GM12878 (cell line): ENCODE measurements at regions not wholly inside any gene's neighbourhood (a gene's known extent, or its start where the extent isn't known, plus 50 kb on each side); places are given as distances from the start of the nearest gene placed in this dataset.

Experiments
- ATAC-seq: fragments of 200-7000 bp; cut with Tn5 transposase; 3 replicates; pipeline ENCODE4 v1.9.1; 2020; ENCODE audit warnings: mild to moderate bottlenecking, moderate library complexity
- BruUV-seq: library from RNA; stranded (reverse); fragments of 400-500 nt; replicated peaks from 2 replicates; lab custom pipeline; 2021; lab: Mats Ljungman, UMichigan
- CTCF ChIA-PET: fragments of 300-600 bp; sonication (Branson Sonifier 250); formaldehyde crosslinking; extraction: SDS; loops from one replicate; lab custom pipeline; 2021; ENCODE audit warnings: inconsistent platforms; lab: Yijun Ruan, JAX
- POLR2A ChIA-PET: fragments of 350-600 bp; formaldehyde crosslinking; extraction: SDS; loops from one replicate; lab custom pipeline; 2021; ENCODE audit warnings: inconsistent platforms; lab: Charles Lee
- RAD21 ChIA-PET: fragments of 300-600 bp; sonication (Branson Sonifier 250); formaldehyde crosslinking; loops from one replicate; lab custom pipeline; 2023; ENCODE audit warnings: antibody characterized with exemption; ENCODE audit not compliant: unreplicated experiment; lab: Charles Lee
- SMC1A ChIA-PET: fragments of 300-600 bp; sonication (Branson Sonifier 250); formaldehyde crosslinking; loops from one replicate; lab custom pipeline; 2023; ENCODE audit not compliant: unreplicated experiment, uncharacterized antibody; lab: Charles Lee
- DNase-seq: peaks from one replicate; pipeline ENCODE4 v3.0.0-alpha.2; 2011; ENCODE audit warnings: low read depth, low spot score
- FAIRE-seq: peaks from 3 replicates; lab custom pipeline; 2011; peaks lifted over from hg19 to GRCh38; lab: Jason Lieb, UNC
- H2AFZ ChIP-seq: 2 replicates; pipeline ENCODE4 v1.6.0; 2011; ENCODE audit warnings: low read depth, low read length, control low read depth; ENCODE audit not compliant: control insufficient read depth
- H3K27ac ChIP-seq: 2 replicates; pipeline ENCODE4 v1.5.1; 2011; ENCODE audit warnings: control low read depth; ENCODE audit not compliant: control insufficient read depth, insufficient read depth
- H3K27me3 ChIP-seq, 2 experiments: replicated peaks in 1 of 2; 2 replicates each; pipeline versions ENCODE4 v1.6.0 to v1.6.1; 2011; ENCODE audit warnings: low read length in 1 of 2; ENCODE audit not compliant: control insufficient read depth in 2 of 2, insufficient read depth in 2 of 2
- H3K36me3 ChIP-seq, 2 experiments: 2 replicates each; pipeline ENCODE4 v1.5.1; 2011; ENCODE audit warnings: low read length in 1 of 2; ENCODE audit not compliant: control insufficient read depth in 2 of 2, insufficient read depth in 2 of 2
- H3K4me1 ChIP-seq: 2 replicates; pipeline ENCODE4 v1.6.1; 2011; ENCODE audit warnings: mild to moderate bottlenecking, low read length, moderate library complexity, mixed read lengths; ENCODE audit not compliant: control insufficient read depth, insufficient read depth
- H3K4me2 ChIP-seq: 2 replicates; pipeline ENCODE4 v1.6.0; 2011; ENCODE audit warnings: control low read depth; ENCODE audit not compliant: control insufficient read depth, insufficient read depth
- H3K4me3 ChIP-seq: fragments of 200-600 bp; sonication (generic); 2 replicates; pipeline ENCODE4 v1.5.1; 2016
- H3K79me2 ChIP-seq: 2 replicates; pipeline ENCODE4 v1.6.0; 2011; ENCODE audit warnings: low read length; ENCODE audit not compliant: control insufficient read depth, insufficient read depth
- H3K9ac ChIP-seq: 2 replicates; pipeline ENCODE4 v1.8.0; 2011; ENCODE audit warnings: low read length, control low read depth, mixed read lengths; ENCODE audit not compliant: control insufficient read depth, insufficient read depth
- H3K9me3 ChIP-seq: replicated peaks from 3 replicates; pipeline ENCODE4 v1.5.1; 2011; ENCODE audit warnings: mild to moderate bottlenecking, low read length; ENCODE audit not compliant: control insufficient read depth, insufficient read depth
- H4K20me1 ChIP-seq: 2 replicates; pipeline ENCODE4 v1.6.0; 2011; ENCODE audit not compliant: control insufficient read depth, insufficient read depth
- CREB1 ChIP-seq: IDR thresholded peaks from 2 replicates; pipeline ENCODE4 v1.6.1; 2012; ENCODE audit warnings: low read depth, mild to moderate bottlenecking, inconsistent platforms
- E2F4 ChIP-seq: IDR thresholded peaks from 2 replicates; pipeline ENCODE4 v1.6.1; 2012; ENCODE audit warnings: low read depth, low read length, improper control_type of control experiment
- EZH2 ChIP-seq: IDR thresholded peaks from 2 replicates; pipeline ENCODE4 v1.6.1; 2012; ENCODE audit warnings: low read depth, mild to moderate bottlenecking, control low read depth, inconsistent platforms, low read length, borderline replicate concordance; ENCODE audit not compliant: control insufficient read depth
- HCFC1 ChIP-seq: fragments of 150-350 bp; IDR thresholded peaks from 2 replicates; pipeline ENCODE4 v1.6.1; 2014; ENCODE audit warnings: low read length
- IKZF1 ChIP-seq: fragments of 450-650 bp; conservative IDR thresholded peaks from 2 replicates; pipeline ENCODE4 v1.6.1; 2017; ENCODE audit warnings: antibody characterized with exemption, mild to moderate bottlenecking
- KDM1A ChIP-seq: fragments of 200-600 bp; sonication (generic); IDR thresholded peaks from 2 replicates; pipeline ENCODE4 v1.6.1; 2016; ENCODE audit warnings: borderline replicate concordance
- MTA2 ChIP-seq: fragments of 450-650 bp; IDR thresholded peaks from 2 replicates; pipeline ENCODE4 v1.6.1; 2016; ENCODE audit warnings: low read depth, mild to moderate bottlenecking, moderate library complexity
- NBN ChIP-seq: fragments of 450-650 bp; IDR thresholded peaks from 2 replicates; pipeline ENCODE4 v1.6.1; 2016
- PAX8 ChIP-seq: fragments of 450-650 bp; IDR thresholded peaks from 2 replicates; pipeline ENCODE4 v1.6.1; 2017; ENCODE audit warnings: mild to moderate bottlenecking, moderate library complexity
- RCOR1 ChIP-seq: conservative IDR thresholded peaks from 2 replicates; pipeline ENCODE4 v1.6.1; 2012; ENCODE audit warnings: low read depth, low read length, improper control_type of control experiment
- ZBED1 ChIP-seq: IDR thresholded peaks from 2 replicates; pipeline ENCODE4 v1.6.1; 2016; ENCODE audit warnings: borderline replicate concordance
- ZBTB11 ChIP-seq: fragments of 450-650 bp; formaldehyde crosslinking; IDR thresholded peaks from 2 replicates; pipeline ENCODE4 v1.5.0; 2022; ENCODE audit warnings: mild to moderate bottlenecking, missing genetic modification characterization
- WGBS: methylation state at CpG from one replicate; pipeline ENCODE4 v1.1.6; 2016; ENCODE audit warnings: low lambda C conversion rate; ENCODE audit not compliant: insufficient replicate concordance, insufficient coverage; ENCODE audit errors: missing lambda C conversion rate; 5-methylcytosine and 5-hydroxymethylcytosine counted together
- in situ Hi-C: fragments of 300-500 bp; cut with MboI; formaldehyde crosslinking; loops from 9 replicates; pipeline ENCODE4 v1.14.3; 2018; ENCODE audit warnings: mixed read lengths
- intact Hi-C: fragments of 100-400 bp; cut with micrococcal nuclease; formaldehyde crosslinking; loops from one replicate; pipeline ENCODE4 v1.14.2; 2022; ENCODE audit not compliant: unreplicated experiment
- TF ChIP-seq, protein P1 (sequence below): fragments of 450-650 bp; IDR thresholded peaks from 2 replicates; pipeline ENCODE4 v1.6.1; 2017; ENCODE audit warnings: mild to moderate bottlenecking, low read depth, inconsistent platforms; ENCODE audit not compliant: poor library complexity, severe bottlenecking

DNA sequence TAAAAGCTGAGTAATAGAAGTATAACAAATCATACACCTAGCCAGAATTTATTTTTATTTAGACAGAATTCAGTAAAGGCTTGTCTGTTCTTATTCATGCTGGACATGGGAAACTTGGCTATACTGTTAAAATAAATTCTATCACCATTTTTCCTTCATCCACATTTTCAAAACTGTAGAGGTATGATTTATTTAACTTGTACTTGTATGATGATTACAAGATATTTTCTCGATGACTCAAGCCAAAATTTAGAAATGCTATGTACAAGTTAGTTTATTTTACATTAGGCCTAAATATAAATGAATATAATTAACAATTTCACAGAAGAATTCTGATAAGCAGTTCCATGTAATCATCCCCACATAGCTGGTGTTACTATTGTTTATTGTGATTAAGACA is 194.8 kb upstream of the DOK6 start:
- no TSS peak for BruUV-seq
- Histone ChIP-seq H3K9ac (no peak overlapping the region), H3K27me3 (no peaks in the 10 kb centered on the region), H3K4me3 (no peak overlapping the region), H3K27ac (no peak overlapping the region), H3K4me1 (no peaks in the 10 kb centered on the region), H3K9me3 (no peaks in the 10 kb centered on the region), H4K20me1 (no peaks in the 10 kb centered on the region), H3K4me2 (no peak overlapping the region), H2AFZ (no peak overlapping the region), H3K36me3 (no peaks in the 10 kb centered on the region), H3K79me2 (no peaks in the 10 kb centered on the region)
- FAIRE-seq (peak; percentile 41), ATAC-seq (no peak), DNase-seq (no peak)
- CTCF ChIA-PET, result interaction anchor here (1.0 kb wide), 1 partner anchor 10 kb away, joined by 3 read pairs; no protein-coding TSS in a partner anchor
- SMC1A ChIA-PET, result interaction anchor here (1.1 kb wide), 1 partner anchor 13 kb away, joined by 3 read pairs; no protein-coding TSS in a partner anchor
- POLR2A ChIA-PET, result no interaction called here
- intact Hi-C loops (no loop called here), in situ Hi-C loops (no loop called here)
- TF ChIP-seq CREB1 (no peak), IKZF1 (no peak)
- RAD21 ChIA-PET, result no interaction called here
- WGBS, result 0% methylated on average over 1 of the region's 1 CpG

DNA sequence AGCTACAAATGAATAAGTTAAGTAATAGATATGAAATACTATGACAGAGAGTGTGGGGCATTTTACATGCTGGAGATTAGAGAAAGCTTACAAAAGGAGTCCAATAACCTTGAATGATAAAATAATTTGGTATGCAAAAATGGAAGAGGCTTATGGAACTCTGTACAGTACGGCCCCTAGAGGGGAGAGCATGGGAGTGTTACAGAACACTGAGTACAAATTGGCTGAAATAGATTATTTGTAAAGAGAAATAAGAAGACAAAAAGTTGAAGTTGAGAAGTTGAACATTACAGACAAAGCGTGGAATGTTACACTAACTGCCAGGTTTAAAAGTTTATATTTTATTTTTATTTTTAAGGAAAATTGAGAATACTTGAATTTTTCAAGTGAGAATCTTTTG is 192.1 kb upstream of the DOK6 start:
- in situ Hi-C loops (no loop called here), intact Hi-C loops (no loop called here)
- Histone ChIP-seq H3K9ac (no peak overlapping the region), H3K9me3 (no peaks in the 10 kb centered on the region), H3K4me1 (no peaks in the 10 kb centered on the region), H3K4me2 (no peak overlapping the region), H3K36me3 (no peaks in the 10 kb centered on the region), H4K20me1 (no peaks in the 10 kb centered on the region), H3K27me3 (no peaks in the 10 kb centered on the region), H3K4me3 (no peak overlapping the region), H3K79me2 (no peaks in the 10 kb centered on the region), H3K27ac (no peak overlapping the region), H2AFZ (no peak overlapping the region)
- ChIA-PET SMC1A (no interaction called here), CTCF (interaction anchor here (0.6 to 1.1 kb wide), 2 partner anchors 9 to 480 kb away, joined by 3 to 5 read pairs; no protein-coding TSS in a partner anchor), RAD21 (no interaction called here), POLR2A (no interaction called here)
- no peak for FAIRE-seq
- no TSS peak for BruUV-seq
- no peak for ATAC-seq
- whole genome bisulfite sequencing, result 13% methylated on average over 2 of the region's 2 CpGs
- DNase-seq, result no peak
- TF ChIP-seq KDM1A, result no peak
- no peak for TF ChIP-seq PAX8
- TF ChIP-seq MTA2, result no peak
- TF ChIP-seq NBN, result no peak
- no peak for TF ChIP-seq RCOR1
- no peak for TF ChIP-seq ZBTB11
- TF ChIP-seq, protein P1, sequence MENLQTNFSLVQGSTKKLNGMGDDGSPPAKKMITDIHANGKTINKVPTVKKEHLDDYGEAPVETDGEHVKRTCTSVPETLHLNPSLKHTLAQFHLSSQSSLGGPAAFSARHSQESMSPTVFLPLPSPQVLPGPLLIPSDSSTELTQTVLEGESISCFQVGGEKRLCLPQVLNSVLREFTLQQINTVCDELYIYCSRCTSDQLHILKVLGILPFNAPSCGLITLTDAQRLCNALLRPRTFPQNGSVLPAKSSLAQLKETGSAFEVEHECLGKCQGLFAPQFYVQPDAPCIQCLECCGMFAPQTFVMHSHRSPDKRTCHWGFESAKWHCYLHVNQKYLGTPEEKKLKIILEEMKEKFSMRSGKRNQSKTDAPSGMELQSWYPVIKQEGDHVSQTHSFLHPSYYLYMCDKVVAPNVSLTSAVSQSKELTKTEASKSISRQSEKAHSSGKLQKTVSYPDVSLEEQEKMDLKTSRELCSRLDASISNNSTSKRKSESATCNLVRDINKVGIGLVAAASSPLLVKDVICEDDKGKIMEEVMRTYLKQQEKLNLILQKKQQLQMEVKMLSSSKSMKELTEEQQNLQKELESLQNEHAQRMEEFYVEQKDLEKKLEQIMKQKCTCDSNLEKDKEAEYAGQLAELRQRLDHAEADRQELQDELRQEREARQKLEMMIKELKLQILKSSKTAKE, result no peak
- no peak for TF ChIP-seq HCFC1
- no peak for TF ChIP-seq E2F4
- no peak for TF ChIP-seq EZH2
- no peak for TF ChIP-seq ZBED1
